Activated CD4-positive, alpha-beta T cell treated with anti-CD3 and anti-CD28 coated beads for 36 hours (primary cell): ENCODE measurements at regions not wholly inside any gene's neighbourhood (a gene's known extent, or its start where the extent isn't known, plus 50 kb on each side); places are given as distances from the start of the nearest gene placed in this dataset.

Experiments used
- ATAC-seq: fragments of 200-7000 bp; cut with Tn5 transposase; one replicate; pipeline ENCODE4 v1.10.0; 2021; ENCODE audit warnings: mild to moderate bottlenecking, moderate library complexity
- CTCF ChIA-PET: fragments of 350-600 bp; sonication (Branson Sonifier 250); formaldehyde crosslinking; loops from one replicate; lab custom pipeline; 2021; ENCODE audit warnings: antibody characterized with exemption; lab: Charles Lee
- POLR2A ChIA-PET: fragments of 350-600 bp; sonication (Branson Sonifier 250); formaldehyde crosslinking; loops from one replicate; lab custom pipeline; 2021; ENCODE audit warnings: antibody characterized with exemption, inconsistent platforms; lab: Charles Lee
- DNase-seq: peaks from one replicate; pipeline ENCODE4 v3.0.0-alpha.2; 2020
- H3K27ac Mint-ChIP-seq: one replicate; pipeline ENCODE4 v1.8.0; 2021; ENCODE audit warnings: mixed read lengths
- H3K27me3 Mint-ChIP-seq: one replicate; pipeline ENCODE4 v1.8.0; 2021; ENCODE audit warnings: mixed read lengths
- H3K36me3 Mint-ChIP-seq: one replicate; pipeline ENCODE4 v1.8.0; 2021; ENCODE audit warnings: low read depth, mixed read lengths
- H3K4me1 Mint-ChIP-seq: one replicate; pipeline ENCODE4 v1.8.0; 2021; ENCODE audit warnings: mixed read lengths
- H3K4me3 Mint-ChIP-seq: one replicate; pipeline ENCODE4 v1.8.0; 2021; ENCODE audit warnings: mild to moderate bottlenecking, moderate library complexity, mixed read lengths
- H3K9me3 Mint-ChIP-seq: one replicate; pipeline ENCODE4 v1.8.0; 2021; ENCODE audit warnings: low read depth, mixed read lengths
- intact Hi-C, 2 experiments: fragments of 100-400 bp; cut with DNase I in 1 of 2; cut with micrococcal nuclease in 1 of 2; formaldehyde crosslinking; loops; one replicate each; pipeline versions ENCODE4 v1.14.2 to v1.15.1; 2022 to 2024; cut with DNase I, micrococcal nuclease

GRCh38 chr15:95972041-95972553 is 358.4 kb upstream of the NR2F2 start:
- POLR2A ChIA-PET: no interaction called here
- CTCF ChIA-PET: interaction anchor here (1.1 kb wide), 1 partner anchor 10 kb away, joined by 3 read pairs; no protein-coding TSS in a partner anchor
- H3K27ac Mint-ChIP-seq: no peak overlapping the region

GRCh38 chr15:95972812-95973211 is 357.7 kb upstream of the NR2F2 start:
- intact Hi-C loops: no loop called here
- POLR2A ChIA-PET: no interaction called here
- Mint-ChIP-seq H3K36me3 (no peaks in the 10 kb centered on the region), H3K9me3 (no peaks in the 10 kb centered on the region), H3K4me3 (no peak overlapping the region), H3K27me3 (peaks cover 2% of the 10 kb centered on the region), H3K27ac (no peak overlapping the region), H3K4me1 (no peaks in the 10 kb centered on the region)
- CTCF ChIA-PET: no interaction called here
- ATAC-seq (no peak), DNase-seq (no peak)

More at GRCh38 chr15:95972041-95972553, 358.4 kb upstream of the NR2F2 start:
- Mint-ChIP-seq H3K4me1 (no peaks in the 10 kb centered on the region), H3K27me3 (peaks cover 2% of the 10 kb centered on the region), H3K36me3 (no peaks in the 10 kb centered on the region), H3K4me3 (no peak overlapping the region), H3K9me3 (no peaks in the 10 kb centered on the region)
- DNase-seq: no peak
- intact Hi-C loops: no loop called here
- no peak for ATAC-seq

DNA sequence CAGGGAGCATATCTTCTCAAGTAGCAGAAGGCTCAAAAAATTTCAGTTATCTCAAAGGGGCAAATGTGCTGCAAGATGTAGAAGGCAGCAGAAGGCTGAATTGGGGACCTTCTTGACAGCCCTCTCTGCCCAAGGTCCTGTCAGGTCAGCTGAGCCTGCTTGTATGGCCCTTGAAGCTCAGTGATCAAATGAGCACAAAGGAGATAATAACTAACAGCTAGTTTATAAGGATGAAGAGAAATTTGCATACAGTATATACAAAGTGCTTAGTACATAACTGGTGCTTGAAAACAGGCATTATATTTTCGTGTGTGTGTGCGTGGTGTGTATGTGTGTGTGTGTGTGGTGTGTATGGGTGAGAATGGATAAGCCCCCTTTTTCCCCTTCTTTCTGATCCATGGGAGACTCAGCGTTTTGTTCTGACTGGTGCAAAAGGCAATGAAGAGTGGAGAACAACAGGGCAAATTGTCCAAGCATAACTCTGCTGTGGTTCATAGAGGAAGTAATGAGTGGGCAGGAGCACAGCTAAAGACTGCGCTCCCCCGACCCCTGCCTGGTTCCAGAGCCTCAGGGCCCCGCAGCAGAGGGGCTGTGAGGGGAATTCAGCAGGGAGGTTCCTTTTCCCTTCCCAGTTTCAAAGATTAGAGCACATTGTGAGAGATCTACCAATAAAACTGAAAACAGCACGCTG is 356.8 kb upstream of the NR2F2 start:
- ATAC-seq: no peak
- no peaks in the 10 kb centered on the region for H3K9me3 Mint-ChIP-seq
- CTCF ChIA-PET: no interaction called here
- no peak overlapping the region for H3K27ac Mint-ChIP-seq
- peaks cover 2% of the 10 kb centered on the region for H3K27me3 Mint-ChIP-seq
- intact Hi-C loops: no loop called here
- no peak for DNase-seq
- POLR2A ChIA-PET: no interaction called here
- no peaks in the 10 kb centered on the region for H3K4me1 Mint-ChIP-seq
- H3K36me3 Mint-ChIP-seq: no peaks in the 10 kb centered on the region
- H3K4me3 Mint-ChIP-seq: no peak overlapping the region

DNA sequence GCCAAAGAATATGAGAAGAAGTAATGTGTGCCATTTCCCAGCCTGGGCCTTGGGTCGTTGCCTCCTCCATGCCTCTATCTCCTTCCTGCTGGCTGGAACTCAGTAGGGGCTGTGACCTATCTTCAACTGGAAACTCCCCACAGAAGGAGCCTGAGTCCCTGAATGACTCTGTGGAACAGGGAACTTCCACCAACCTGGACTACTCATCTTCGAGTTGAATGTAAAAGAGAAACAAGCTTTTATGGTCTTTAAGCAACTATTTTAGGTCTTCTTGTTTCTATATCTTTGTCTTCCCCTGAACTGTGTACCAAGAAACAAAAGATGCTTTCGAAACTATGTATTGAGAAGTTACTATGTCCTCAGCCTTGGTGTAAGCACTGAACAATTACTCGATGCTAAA is 355.3 kb upstream of the NR2F2 start:
- POLR2A ChIA-PET: no interaction called here
- peaks cover 2% of the 10 kb centered on the region for H3K27me3 Mint-ChIP-seq
- no peak overlapping the region for H3K4me3 Mint-ChIP-seq
- CTCF ChIA-PET: no interaction called here
- H3K9me3 Mint-ChIP-seq: no peaks in the 10 kb centered on the region
- H3K27ac Mint-ChIP-seq: no peak overlapping the region
- DNase-seq: no peak
- intact Hi-C loops: no loop called here
- peak; percentile 12 for ATAC-seq
- no peaks in the 10 kb centered on the region for H3K36me3 Mint-ChIP-seq
- no peaks in the 10 kb centered on the region for H3K4me1 Mint-ChIP-seq

DNA sequence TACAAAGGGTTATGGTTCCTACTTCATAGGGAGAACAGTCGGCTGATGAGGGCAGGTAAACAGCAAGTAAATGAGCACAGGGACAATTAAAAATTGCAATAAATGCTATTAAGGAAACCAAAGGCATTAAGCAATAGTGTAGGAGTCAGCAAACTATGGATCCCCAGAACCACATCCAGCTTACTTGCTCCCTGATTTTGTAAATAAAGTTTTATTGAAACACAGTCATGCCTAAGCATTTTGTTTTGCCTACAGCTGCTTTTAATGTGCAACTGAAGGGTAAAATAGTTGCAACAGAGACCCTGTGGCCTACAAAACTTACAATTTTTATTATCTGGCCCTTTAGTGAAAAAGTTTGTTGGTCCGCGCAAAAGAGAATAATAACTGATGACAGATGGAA is 351.2 kb upstream of the NR2F2 start:
- H3K27me3 Mint-ChIP-seq: no peaks in the 10 kb centered on the region
- H3K27ac Mint-ChIP-seq: no peak overlapping the region
- no peak overlapping the region for H3K4me3 Mint-ChIP-seq
- H3K9me3 Mint-ChIP-seq: peaks cover 2% of the 10 kb centered on the region
- intact Hi-C loops: no loop called here
- ChIA-PET CTCF (no interaction called here), POLR2A (interaction anchor here (0.6 kb wide), 1 partner anchor 127 kb away, joined by 4 read pairs; no protein-coding TSS in a partner anchor)
- H3K36me3 Mint-ChIP-seq: no peaks in the 10 kb centered on the region
- ATAC-seq (no peak), DNase-seq (no peak)
- H3K4me1 Mint-ChIP-seq: no peaks in the 10 kb centered on the region

DNA sequence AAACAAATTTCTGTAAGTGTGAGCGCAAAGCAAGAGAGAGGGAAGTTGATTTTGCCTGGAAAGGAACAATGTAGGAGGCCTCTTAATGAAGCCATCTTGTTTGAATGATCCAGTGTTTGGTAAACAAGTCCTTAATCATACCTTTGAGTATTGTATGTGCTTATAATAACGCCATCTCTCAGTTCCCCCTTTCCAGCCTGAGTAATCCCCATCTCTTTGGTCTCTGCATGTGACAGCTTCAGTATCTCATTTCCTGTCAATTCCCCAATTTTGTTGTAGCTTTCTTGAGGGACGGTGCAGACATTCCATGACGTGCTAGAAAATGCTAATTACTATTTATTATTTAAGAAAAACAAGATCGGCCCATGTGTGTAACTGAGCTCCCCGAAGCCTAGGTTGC is 349.3 kb upstream of the NR2F2 start:
- H3K4me3 Mint-ChIP-seq: no peak overlapping the region
- intact Hi-C loops: no loop called here
- no peaks in the 10 kb centered on the region for H3K27me3 Mint-ChIP-seq
- ATAC-seq (no peak), DNase-seq (no peak)
- POLR2A ChIA-PET: no interaction called here
- H3K4me1 Mint-ChIP-seq: no peaks in the 10 kb centered on the region
- CTCF ChIA-PET: no interaction called here
- H3K27ac Mint-ChIP-seq: no peak overlapping the region
- H3K36me3 Mint-ChIP-seq: no peaks in the 10 kb centered on the region
- peaks cover 2% of the 10 kb centered on the region for H3K9me3 Mint-ChIP-seq

DNA sequence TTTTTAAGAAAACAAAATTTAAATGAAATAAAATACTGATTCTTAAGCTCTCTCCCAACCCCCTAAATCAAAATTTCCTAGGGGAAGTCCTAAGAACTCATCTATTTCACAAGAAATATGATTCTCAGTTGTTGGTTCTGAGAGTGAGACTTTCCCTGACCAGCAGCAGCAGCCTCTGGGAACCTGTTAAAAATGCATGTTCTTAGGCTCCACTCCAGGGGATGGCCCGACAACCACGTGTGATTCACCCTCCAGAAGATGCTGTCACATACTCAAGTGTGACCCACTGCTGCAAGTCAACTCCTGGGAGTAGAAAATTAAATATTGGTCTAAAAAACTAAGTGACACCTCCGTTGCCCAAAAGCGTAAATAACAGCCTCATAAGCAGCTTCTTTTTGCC is 343.2 kb upstream of the NR2F2 start:
- CTCF ChIA-PET: no interaction called here
- peaks cover 10% of the 10 kb centered on the region for H3K27me3 Mint-ChIP-seq
- H3K4me1 Mint-ChIP-seq: peaks cover 3% of the 10 kb centered on the region
- H3K9me3 Mint-ChIP-seq: peaks cover 2% of the 10 kb centered on the region
- no peak for ATAC-seq
- no peak overlapping the region for H3K4me3 Mint-ChIP-seq
- POLR2A ChIA-PET: no interaction called here
- no peaks in the 10 kb centered on the region for H3K36me3 Mint-ChIP-seq
- no peak overlapping the region for H3K27ac Mint-ChIP-seq
- no peak for DNase-seq
- intact Hi-C loops: no loop called here

GRCh38 chr15:95987886-95988573 is 342.5 kb upstream of the NR2F2 start:
- Mint-ChIP-seq H3K9me3 (no peaks in the 10 kb centered on the region), H3K27ac (no peak overlapping the region), H3K27me3 (peaks cover 10% of the 10 kb centered on the region), H3K36me3 (no peaks in the 10 kb centered on the region), H3K4me3 (no peak overlapping the region), H3K4me1 (peaks cover 3% of the 10 kb centered on the region)
- intact Hi-C loops: no loop called here
- POLR2A ChIA-PET: no interaction called here
- CTCF ChIA-PET: no interaction called here
- DNase-seq (no peak), ATAC-seq (no peak)

GRCh38 chr15:95988574-95988887 is 342.0 kb upstream of the NR2F2 start:
- ATAC-seq (no peak), DNase-seq (no peak)
- ChIA-PET POLR2A (no interaction called here), CTCF (no interaction called here)
- no peaks in the 10 kb centered on the region for H3K36me3 Mint-ChIP-seq
- no peak overlapping the region for H3K27ac Mint-ChIP-seq
- H3K27me3 Mint-ChIP-seq: peaks cover 10% of the 10 kb centered on the region
- H3K9me3 Mint-ChIP-seq: no peaks in the 10 kb centered on the region
- H3K4me3 Mint-ChIP-seq: no peak overlapping the region
- intact Hi-C loops: no loop called here
- H3K4me1 Mint-ChIP-seq: peaks cover 3% of the 10 kb centered on the region

GRCh38 chr15:95989392-95989791 is 341.1 kb upstream of the NR2F2 start:
- Mint-ChIP-seq H3K36me3 (no peaks in the 10 kb centered on the region), H3K4me1 (peaks cover 3% of the 10 kb centered on the region), H3K4me3 (no peak overlapping the region), H3K27ac (no peak overlapping the region), H3K9me3 (no peaks in the 10 kb centered on the region), H3K27me3 (peaks cover 12% of the 10 kb centered on the region)
- ATAC-seq (no peak), DNase-seq (no peak)
- intact Hi-C loops: no loop called here
- POLR2A ChIA-PET: no interaction called here
- CTCF ChIA-PET: interaction anchor here (0.6 kb wide), 1 partner anchor 356 kb away, joined by 3 read pairs; no protein-coding TSS in a partner anchor

DNA sequence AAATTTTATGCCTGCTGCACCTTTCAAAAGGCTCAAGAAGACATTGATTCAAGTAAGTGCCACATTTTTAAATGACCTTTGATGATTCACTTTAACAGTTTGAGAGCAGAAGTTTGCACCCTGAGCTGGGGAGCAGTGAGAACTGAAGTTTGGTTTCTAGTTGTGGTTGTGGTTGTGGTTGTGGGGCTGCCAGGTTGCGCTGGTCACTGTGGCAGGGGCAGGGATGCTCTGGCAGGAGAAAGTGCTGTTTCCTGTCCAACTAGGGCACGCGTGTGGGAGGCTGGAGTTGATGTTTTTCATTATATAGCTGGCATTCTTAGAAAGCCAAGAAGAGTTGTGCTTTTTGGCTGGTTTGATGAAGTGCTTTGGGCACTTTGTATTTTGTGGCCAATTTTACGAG is 339.7 kb upstream of the NR2F2 start:
- ChIA-PET CTCF (no interaction called here), POLR2A (no interaction called here)
- Mint-ChIP-seq H3K4me1 (peaks cover 7% of the 10 kb centered on the region), H3K9me3 (no peaks in the 10 kb centered on the region), H3K27me3 (peaks cover 20% of the 10 kb centered on the region), H3K36me3 (no peaks in the 10 kb centered on the region), H3K4me3 (no peak overlapping the region), H3K27ac (no peak overlapping the region)
- ATAC-seq (no peak), DNase-seq (peak; percentile 6)
- intact Hi-C loops: no loop called here

DNA sequence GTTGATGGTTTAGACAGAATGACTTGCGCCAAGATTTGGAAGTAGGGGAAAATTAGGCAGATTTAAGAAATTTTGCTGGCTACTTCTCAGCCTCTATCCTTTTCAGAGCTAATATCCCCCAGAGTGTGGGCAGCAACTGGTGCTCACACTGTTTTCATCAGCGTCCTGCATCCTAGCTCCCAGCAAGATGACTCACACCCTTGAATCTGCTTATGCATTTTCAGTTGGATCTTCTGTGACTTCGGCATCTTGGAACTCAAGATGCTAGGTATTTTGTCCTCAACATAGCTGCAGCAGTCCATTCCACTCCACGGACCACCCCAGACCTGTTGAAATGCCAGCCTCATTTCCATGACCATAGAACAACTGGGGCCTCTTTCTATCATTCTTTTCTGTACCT is 336.1 kb upstream of the NR2F2 start:
- H3K36me3 Mint-ChIP-seq: no peaks in the 10 kb centered on the region
- ATAC-seq (no peak), DNase-seq (no peak)
- no peak overlapping the region for H3K4me3 Mint-ChIP-seq
- H3K4me1 Mint-ChIP-seq: peaks cover 12% of the 10 kb centered on the region
- H3K27me3 Mint-ChIP-seq: peaks cover 22% of the 10 kb centered on the region
- ChIA-PET CTCF (no interaction called here), POLR2A (no interaction called here)
- intact Hi-C loops: no loop called here
- H3K9me3 Mint-ChIP-seq: peaks cover 2% of the 10 kb centered on the region
- H3K27ac Mint-ChIP-seq: no peak overlapping the region
